ENCODE measurements at regions not wholly inside any gene's neighbourhood (a gene's known extent, or its start where the extent isn't known, plus 50 kb on each side); places are given as distances from the start of the nearest gene placed in this dataset.

DNA sequence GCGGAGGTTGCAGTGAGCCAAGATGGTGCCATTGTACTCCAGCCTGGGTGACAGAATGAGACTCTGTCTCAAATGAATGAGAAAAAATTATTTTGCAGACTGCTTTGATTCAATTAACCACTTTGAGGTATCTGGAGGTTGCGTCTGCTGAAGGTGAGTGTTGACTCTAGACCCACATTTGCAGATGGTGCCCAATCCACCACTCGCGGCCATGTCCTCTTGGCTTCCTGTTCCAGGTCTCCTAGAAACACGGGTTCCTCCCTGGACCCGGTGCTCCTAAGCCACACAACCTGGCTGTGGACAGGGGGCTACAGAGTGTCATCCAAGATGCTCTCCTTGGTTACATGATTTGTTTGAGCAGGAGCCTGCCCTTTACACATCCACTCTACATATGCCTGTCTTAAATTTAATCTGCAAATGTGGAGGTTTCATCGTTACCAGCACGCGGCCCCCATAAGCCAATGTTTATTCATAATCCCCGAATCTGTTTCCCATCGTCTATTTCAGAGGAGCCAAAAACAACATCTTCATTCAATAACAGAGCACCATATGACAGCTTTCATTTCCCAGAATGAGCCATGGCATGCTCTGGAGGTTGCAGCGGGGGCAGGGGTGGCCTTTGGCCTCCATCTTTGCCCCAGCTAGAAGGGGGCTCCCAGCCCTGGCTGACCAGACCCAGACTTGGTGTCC lies 377.2 kb downstream of the CTTN start:
- Histone ChIP-seq H3K36me3 (no peaks in the 10 kb centered on the region), H3K27me3 (no peaks in the 10 kb centered on the region), H4K20me1 (no peaks in the 10 kb centered on the region), H3K4me1 (no peaks in the 10 kb centered on the region), H3K4me3 (no peak overlapping the region), H3K9me3 (0 out of 2 replicates have a peak, but pooled peaks cover 4% of the 10 kb centered on the region), H3K9ac (no peak overlapping the region), H3K4me2 (no peak overlapping the region), H3K27ac (no peak overlapping the region)
- no peak for TF ChIP-seq Cebpa-rat (IDR thresholded peaks at IDR 0.05)

DNA sequence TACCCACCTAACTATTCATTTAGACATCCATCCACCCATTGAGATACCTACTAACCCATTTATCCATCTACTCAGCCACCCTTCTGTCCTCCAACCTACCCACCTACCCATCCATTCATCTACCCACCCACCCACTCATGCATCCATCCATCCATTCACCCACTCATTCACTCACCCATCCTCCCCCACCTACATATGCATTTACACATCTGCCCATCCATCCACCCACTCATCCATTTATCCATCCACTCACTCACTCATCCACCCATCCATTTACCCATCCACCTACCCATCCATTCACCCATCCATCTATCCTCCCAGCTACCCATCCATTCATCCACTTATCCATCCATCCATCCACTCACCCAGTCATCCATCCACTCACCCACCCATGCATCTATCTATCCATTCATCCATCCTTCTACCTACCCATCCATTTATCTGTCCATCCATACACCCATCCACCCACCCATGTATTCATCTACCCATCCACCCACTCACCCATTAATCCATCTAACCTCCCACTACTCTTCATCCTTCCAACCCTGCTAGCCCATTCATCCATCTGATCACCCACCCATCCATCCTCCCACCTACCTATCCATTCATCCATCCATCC lies 378.7 kb downstream of the CTTN start:
- Histone ChIP-seq H4K20me1 (no peaks in the 10 kb centered on the region), H3K4me1 (no peaks in the 10 kb centered on the region), H3K4me2 (no peak overlapping the region), H3K9ac (no peak overlapping the region), H3K36me3 (no peaks in the 10 kb centered on the region), H3K27me3 (no peaks in the 10 kb centered on the region), H3K27ac (no peak overlapping the region), H3K4me3 (no peak overlapping the region), H3K9me3 (0 out of 2 replicates have a peak, but pooled peaks cover 4% of the 10 kb centered on the region)
- no peak for TF ChIP-seq Cebpa-rat (IDR thresholded peaks at IDR 0.05)

DNA sequence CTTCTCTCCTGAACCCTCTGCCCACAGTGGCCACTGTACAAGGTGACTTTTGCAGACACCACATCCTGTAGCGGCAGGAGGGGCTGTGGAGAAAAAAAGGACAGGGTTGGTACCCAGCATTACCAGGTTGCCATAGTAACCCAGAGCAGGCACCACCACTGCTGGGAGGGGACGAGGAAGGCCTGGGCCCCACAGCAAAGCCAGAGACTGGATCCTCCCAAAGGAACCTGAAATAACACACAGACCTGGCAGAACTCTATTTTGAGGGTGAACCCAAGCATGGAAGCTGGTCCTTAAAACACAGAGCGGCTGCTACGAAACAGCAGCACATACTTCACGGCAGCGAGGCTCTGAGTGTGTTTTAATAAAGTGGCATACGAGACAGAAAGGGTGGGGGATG lies 380.6 kb downstream of the CTTN start:
- Histone ChIP-seq H3K36me3 (no peaks in the 10 kb centered on the region), H3K27me3 (no peaks in the 10 kb centered on the region), H3K9me3 (no peaks in the 10 kb centered on the region), H3K4me1 (peaks cover 3% of the 10 kb centered on the region; the same call in 1 of the 2 replicates), H3K4me2 (no peak overlapping the region), H3K4me3 (no peak overlapping the region), H4K20me1 (no peaks in the 10 kb centered on the region), H3K9ac (no peak overlapping the region), H3K27ac (no peak overlapping the region)
- TF ChIP-seq Cebpa-rat (IDR thresholded peaks at IDR 0.05): no peak

DNA sequence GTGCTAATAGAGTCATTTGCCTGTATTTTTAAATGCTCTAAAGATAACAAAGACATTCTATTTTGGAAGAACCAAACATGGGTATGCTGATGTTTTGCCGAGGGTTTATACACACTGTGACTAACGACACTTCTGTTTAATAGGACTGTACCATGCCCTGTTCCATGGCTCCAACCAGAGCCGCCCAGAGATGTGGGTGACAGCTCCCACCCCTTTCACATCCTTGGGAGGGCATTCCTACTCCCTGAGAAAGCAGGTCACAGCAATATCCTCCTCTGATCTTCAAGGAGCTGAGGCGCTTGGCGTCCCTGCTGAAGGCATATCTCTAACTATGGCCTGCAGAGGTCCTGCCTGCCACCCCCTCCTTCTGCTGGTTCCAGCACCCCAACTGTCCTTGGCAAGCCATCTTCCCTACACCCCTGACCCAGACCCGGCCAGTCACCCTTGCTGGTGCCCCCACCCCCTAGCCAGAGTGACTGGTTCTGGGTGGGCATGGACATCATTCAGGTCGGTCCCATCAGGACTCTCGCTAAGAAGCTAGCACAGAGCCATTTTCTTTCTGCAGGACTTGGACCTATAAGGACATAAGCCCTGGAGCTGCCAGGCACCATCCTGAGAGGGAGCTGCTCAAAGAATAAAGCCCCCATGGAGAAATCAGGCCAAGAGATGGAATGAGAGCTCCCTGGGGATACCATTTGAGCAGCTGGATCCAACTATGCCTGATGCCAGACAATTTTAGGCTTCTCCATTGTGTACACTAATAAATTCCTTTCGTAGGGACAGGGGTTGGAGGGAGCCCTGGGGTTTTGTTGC lies 381.3 kb downstream of the CTTN start:
- no peaks in the 10 kb centered on the region for H4K20me1 ChIP-seq
- H3K27ac ChIP-seq: no peak overlapping the region
- H3K36me3 ChIP-seq: no peaks in the 10 kb centered on the region
- H3K4me2 ChIP-seq: no peak overlapping the region
- peaks cover 6% of the 10 kb centered on the region; the same call in 1 of the 2 replicates for H3K4me1 ChIP-seq
- no peak for TF ChIP-seq Cebpa-rat (IDR thresholded peaks at IDR 0.05)
- H3K4me3 ChIP-seq: no peak overlapping the region
- H3K9me3 ChIP-seq: no peaks in the 10 kb centered on the region
- H3K9ac ChIP-seq: no peak overlapping the region
- H3K27me3 ChIP-seq: no peaks in the 10 kb centered on the region

DNA sequence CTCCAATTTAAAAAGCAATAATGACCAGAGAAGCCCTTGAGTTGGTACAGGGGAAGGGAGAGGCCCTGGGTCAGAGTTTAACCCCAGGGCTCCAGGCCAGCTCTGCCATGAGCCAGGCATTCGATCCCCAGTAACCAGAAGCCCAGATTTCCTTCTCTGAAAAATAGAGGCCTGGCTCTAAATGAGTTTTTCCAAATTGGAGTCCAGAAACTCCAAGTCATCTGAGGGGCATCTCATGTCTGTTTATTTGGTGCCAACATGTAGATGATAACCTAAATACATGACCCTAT lies 381.9 kb downstream of the CTTN start:
- Histone ChIP-seq H3K36me3 (no peaks in the 10 kb centered on the region), H3K27me3 (no peaks in the 10 kb centered on the region), H3K9ac (no peak overlapping the region), H3K4me1 (peaks cover 7% of the 10 kb centered on the region), H3K4me2 (no peak overlapping the region), H3K27ac (no peak overlapping the region), H4K20me1 (no peaks in the 10 kb centered on the region), H3K4me3 (no peak overlapping the region), H3K9me3 (no peaks in the 10 kb centered on the region)
- TF ChIP-seq Cebpa-rat (IDR thresholded peaks at IDR 0.05): no peak

DNA sequence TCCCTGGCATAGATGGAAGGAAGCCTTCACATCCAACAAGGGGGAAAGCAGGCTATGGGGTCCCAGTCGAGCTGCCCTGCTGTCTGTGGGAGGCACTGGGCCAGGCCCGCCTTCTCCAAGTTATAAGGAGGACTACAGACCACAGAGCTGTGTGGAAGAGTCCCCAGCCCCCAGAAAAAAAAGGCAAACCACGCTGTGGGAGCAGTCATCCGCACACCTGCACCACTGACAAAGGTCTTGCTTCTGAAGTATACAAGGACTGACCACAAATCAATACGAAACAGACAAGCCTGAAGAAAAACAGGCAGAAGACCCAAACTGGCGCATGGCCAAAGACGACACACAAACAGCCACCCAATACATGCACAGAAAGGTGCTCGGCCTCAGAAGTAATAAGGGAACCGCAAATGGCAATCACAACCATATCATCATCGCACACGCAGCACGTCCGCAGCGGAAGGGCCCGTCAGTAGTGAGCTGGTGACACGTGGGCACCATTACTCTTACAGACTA lies 384.1 kb downstream of the CTTN start:
- Histone ChIP-seq H3K9ac (no peak overlapping the region), H3K36me3 (no peaks in the 10 kb centered on the region), H3K4me2 (no peak overlapping the region), H3K4me3 (no peak overlapping the region), H3K9me3 (no peaks in the 10 kb centered on the region), H3K27me3 (no peaks in the 10 kb centered on the region), H3K27ac (no peak overlapping the region), H4K20me1 (no peaks in the 10 kb centered on the region), H3K4me1 (peaks cover 11% of the 10 kb centered on the region)
- no peak for TF ChIP-seq Cebpa-rat (IDR thresholded peaks at IDR 0.05)

DNA sequence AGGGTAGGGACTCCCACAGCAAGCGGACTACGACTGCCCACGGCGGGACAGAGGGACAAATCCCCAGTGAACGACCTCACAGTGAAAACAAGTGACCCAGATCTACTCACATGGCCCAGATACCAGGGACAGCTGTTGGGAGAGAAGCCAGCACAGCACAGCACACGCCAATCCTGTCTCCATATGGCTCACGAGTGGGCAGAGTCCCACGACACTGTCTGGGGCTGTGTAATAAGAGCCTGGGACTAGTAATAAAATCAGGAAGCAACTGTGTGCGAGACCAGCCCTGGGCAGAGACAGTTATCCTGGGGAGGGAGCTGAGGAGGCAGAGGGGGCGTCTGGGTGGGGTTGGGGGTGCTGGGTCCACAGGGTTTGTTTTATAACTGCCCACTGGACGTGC lies 385.0 kb downstream of the CTTN start:
- H3K36me3 ChIP-seq: no peaks in the 10 kb centered on the region
- H3K4me2 ChIP-seq: no peak overlapping the region
- no peaks in the 10 kb centered on the region for H3K27me3 ChIP-seq
- no peak overlapping the region for H3K27ac ChIP-seq
- no peak for TF ChIP-seq Cebpa-rat (IDR thresholded peaks at IDR 0.05)
- H3K9ac ChIP-seq: no peak overlapping the region
- no peak overlapping the region for H3K4me3 ChIP-seq
- no peaks in the 10 kb centered on the region for H4K20me1 ChIP-seq
- H3K9me3 ChIP-seq: no peaks in the 10 kb centered on the region
- H3K4me1 ChIP-seq: peaks cover 11% of the 10 kb centered on the region

DNA sequence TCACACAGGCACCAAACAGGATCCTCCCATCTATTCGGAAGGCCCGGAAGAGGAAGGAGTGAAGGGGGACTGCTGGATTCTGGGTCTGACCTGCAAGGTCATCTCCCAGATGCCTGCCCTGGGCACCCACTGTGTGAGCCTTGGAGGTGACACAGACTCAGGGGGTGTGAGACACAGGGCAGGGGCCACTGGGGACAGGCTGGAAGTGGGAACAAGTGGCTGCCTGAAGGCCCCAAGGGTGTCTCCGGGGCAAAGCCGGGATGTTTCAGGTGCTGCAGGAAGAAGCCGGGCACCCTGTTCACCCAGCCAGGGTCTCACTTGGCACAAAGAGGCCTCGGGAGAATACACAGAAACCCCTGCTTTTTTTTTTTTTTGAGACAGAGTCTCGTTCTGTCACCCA lies 385.5 kb downstream of the CTTN start:
- Histone ChIP-seq H3K27me3 (no peaks in the 10 kb centered on the region), H3K4me3 (no peak overlapping the region), H3K27ac (no peak overlapping the region), H3K4me2 (no peak overlapping the region), H3K9me3 (no peaks in the 10 kb centered on the region), H3K9ac (no peak overlapping the region), H3K36me3 (no peaks in the 10 kb centered on the region), H4K20me1 (no peaks in the 10 kb centered on the region), H3K4me1 (peaks cover 11% of the 10 kb centered on the region)
- TF ChIP-seq Cebpa-rat (IDR thresholded peaks at IDR 0.05): no peak

DNA sequence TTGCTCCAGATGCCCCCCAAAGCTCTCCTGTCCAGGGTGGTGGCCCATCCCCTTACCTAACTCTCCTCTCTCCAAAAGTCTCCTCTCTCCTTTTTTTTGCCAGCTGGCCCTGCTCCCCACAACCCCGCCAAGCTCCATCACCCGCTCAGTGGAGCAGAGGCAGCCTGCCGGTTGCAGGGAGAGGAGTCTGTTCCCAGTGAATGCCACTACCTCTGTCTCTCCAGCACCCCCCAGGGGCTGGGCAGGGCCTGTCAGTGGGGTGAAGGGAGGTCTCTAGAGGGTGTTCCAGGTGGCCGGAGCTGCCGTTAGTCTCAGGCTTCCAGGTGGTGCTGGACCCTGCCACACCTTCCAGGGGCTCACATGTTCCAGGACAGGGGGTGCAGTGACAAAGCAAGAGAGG lies 387.0 kb downstream of the CTTN start:
- no peaks in the 10 kb centered on the region for H3K9me3 ChIP-seq
- H4K20me1 ChIP-seq: no peaks in the 10 kb centered on the region
- no peak overlapping the region for H3K4me3 ChIP-seq
- H3K27ac ChIP-seq: no peak overlapping the region; the same call in 1 of the 2 replicates
- H3K4me2 ChIP-seq: no peak overlapping the region
- peaks cover 11% of the 10 kb centered on the region for H3K4me1 ChIP-seq
- H3K27me3 ChIP-seq: no peaks in the 10 kb centered on the region
- TF ChIP-seq Cebpa-rat (IDR thresholded peaks at IDR 0.05): no peak
- no peak overlapping the region for H3K9ac ChIP-seq
- H3K36me3 ChIP-seq: no peaks in the 10 kb centered on the region

Data from BLaER1 (cell line).